Liver (tissue), 3 donors: ENCODE measurements at regions not wholly inside any gene's neighbourhood (a gene's known extent, or its start where the extent isn't known, plus 50 kb on each side); places are given as distances from the start of the nearest gene placed in this dataset.

Experiments used
- ATF3 ChIP-seq: IDR thresholded peaks from 2 replicates; pipeline ENCODE4 v1.6.1; 2016; ENCODE audit warnings: antibody characterized with exemption
- CTCF ChIP-seq: fragments of 150-350 bp; IDR thresholded peaks from 2 replicates; pipeline ENCODE4 v1.5.1; 2017; ENCODE audit warnings: improper control_type of control experiment, low read depth, low read length; ENCODE audit not compliant: missing input control
- RAD21 ChIP-seq, 2 donors: IDR thresholded peaks; 2 replicates each; pipeline ENCODE4 v1.6.1; 2016; ENCODE audit warnings: antibody characterized with exemption in 2 of 2, mild to moderate bottlenecking in 2 of 2
- SP1 ChIP-seq: IDR thresholded peaks from 2 replicates; pipeline ENCODE4 v1.6.1; 2018; ENCODE audit warnings: antibody characterized with exemption, mild to moderate bottlenecking
- TAF1 ChIP-seq: conservative IDR thresholded peaks from 2 replicates; pipeline ENCODE4 v1.6.1; 2016; ENCODE audit warnings: antibody characterized with exemption, mild to moderate bottlenecking
- ZBTB33 ChIP-seq: IDR thresholded peaks from 2 replicates; pipeline ENCODE4 v1.6.1; 2016; ENCODE audit warnings: antibody characterized with exemption
- TF ChIP-seq, protein P1 (sequence below): IDR thresholded peaks from 2 replicates; pipeline ENCODE4 v1.6.1; 2016; ENCODE audit warnings: antibody characterized with exemption, mild to moderate bottlenecking
- TF ChIP-seq, protein P2 (sequence below): IDR thresholded peaks from 2 replicates; pipeline ENCODE4 v1.6.1; 2016; ENCODE audit warnings: antibody characterized with exemption
- donor health status: healthy.
- donor health status: healthy.

GRCh38 chr15:96564546-96564945, 234.0 kb downstream of the NR2F2 start:
- TF ChIP-seq CTCF: no peak
- TF ChIP-seq, protein P1, sequence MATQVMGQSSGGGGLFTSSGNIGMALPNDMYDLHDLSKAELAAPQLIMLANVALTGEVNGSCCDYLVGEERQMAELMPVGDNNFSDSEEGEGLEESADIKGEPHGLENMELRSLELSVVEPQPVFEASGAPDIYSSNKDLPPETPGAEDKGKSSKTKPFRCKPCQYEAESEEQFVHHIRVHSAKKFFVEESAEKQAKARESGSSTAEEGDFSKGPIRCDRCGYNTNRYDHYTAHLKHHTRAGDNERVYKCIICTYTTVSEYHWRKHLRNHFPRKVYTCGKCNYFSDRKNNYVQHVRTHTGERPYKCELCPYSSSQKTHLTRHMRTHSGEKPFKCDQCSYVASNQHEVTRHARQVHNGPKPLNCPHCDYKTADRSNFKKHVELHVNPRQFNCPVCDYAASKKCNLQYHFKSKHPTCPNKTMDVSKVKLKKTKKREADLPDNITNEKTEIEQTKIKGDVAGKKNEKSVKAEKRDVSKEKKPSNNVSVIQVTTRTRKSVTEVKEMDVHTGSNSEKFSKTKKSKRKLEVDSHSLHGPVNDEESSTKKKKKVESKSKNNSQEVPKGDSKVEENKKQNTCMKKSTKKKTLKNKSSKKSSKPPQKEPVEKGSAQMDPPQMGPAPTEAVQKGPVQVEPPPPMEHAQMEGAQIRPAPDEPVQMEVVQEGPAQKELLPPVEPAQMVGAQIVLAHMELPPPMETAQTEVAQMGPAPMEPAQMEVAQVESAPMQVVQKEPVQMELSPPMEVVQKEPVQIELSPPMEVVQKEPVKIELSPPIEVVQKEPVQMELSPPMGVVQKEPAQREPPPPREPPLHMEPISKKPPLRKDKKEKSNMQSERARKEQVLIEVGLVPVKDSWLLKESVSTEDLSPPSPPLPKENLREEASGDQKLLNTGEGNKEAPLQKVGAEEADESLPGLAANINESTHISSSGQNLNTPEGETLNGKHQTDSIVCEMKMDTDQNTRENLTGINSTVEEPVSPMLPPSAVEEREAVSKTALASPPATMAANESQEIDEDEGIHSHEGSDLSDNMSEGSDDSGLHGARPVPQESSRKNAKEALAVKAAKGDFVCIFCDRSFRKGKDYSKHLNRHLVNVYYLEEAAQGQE: no peak
- TF ChIP-seq RAD21 (IDR thresholded peaks at IDR 0.05): no peak
- TF ChIP-seq ZBTB33: no peak
- TF ChIP-seq, protein P2, sequence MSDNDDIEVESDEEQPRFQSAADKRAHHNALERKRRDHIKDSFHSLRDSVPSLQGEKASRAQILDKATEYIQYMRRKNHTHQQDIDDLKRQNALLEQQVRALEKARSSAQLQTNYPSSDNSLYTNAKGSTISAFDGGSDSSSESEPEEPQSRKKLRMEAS: no peak
- TF ChIP-seq TAF1: no peak
- no peak for TF ChIP-seq SP1
- TF ChIP-seq ATF3: no peak
